GM19372 (cell line): ENCODE measurements at regions not wholly inside any gene's neighbourhood (a gene's known extent, or its start where the extent isn't known, plus 50 kb on each side); places are given as distances from the start of the nearest gene placed in this dataset.

Experiments
- ATAC-seq: cut with Tn5 transposase; IDR thresholded peaks from one replicate; pipeline ENCODE4 v1.9.1; 2021; ENCODE audit warnings: mild to moderate bottlenecking, low read depth, moderate library complexity; ENCODE audit not compliant: unreplicated experiment

GRCh38 chr18:5603153-5603552 lies 59.4 kb upstream of the EPB41L3 start:
- no peak for ATAC-seq

- ATAC-seq: no peak
Observed at GRCh38 chr18:5601188-5601624, 57.4 kb upstream of the EPB41L3 start.

DNA sequence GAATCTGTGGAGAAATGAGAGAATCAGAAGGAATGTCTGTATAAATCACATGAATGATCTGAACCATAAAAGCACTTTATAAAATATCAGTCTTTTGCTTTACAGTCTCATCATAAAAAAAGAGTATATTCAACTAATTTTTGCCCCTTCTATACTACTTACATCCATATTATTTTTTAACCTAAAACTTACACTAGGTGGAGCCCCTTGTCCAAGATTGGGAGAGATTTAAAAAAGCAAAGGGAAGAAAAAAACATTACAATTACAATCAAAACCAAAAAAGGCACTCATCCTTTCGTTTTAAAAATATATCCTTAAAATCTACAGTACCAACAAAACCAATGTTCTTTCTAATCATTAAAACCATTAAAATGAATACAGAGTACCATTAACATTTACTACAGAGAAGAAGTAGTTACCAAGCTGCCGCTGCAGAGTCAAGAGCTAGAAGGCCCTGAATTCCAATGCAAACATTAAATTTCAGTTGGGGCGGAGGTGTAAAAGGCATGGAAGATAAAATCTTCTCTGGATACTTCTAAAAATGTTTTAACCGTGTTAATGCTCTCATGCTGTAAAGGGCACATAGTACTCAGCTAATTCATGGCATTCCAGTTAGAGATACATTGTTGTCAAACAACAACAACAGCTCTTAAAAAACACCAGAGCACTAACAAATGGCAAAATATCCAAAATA lies 56.7 kb upstream of the EPB41L3 start:
- no peak for ATAC-seq

DNA sequence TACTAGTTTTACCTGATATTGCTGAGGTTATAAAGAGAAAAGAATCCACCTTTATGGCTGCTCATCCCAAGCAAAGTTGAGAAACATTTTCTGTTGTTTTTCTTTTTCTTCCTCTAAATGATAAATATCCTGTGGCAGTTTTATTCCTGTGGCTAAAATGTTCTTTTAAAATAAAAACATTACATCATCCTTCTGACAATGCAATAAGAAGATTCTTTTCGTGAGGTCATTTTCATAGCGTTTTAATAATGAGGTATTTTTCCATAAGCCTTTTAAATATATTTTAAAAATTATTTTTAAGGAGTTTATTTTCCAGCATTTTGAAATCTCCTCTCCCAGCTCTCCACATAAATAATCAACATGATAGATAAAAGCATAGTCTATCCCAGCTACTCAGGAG lies 52.8 kb upstream of the EPB41L3 start:
- no peak for ATAC-seq
